ENCODE measurements at regions not wholly inside any gene's neighbourhood (a gene's known extent, or its start where the extent isn't known, plus 50 kb on each side); places are given as distances from the start of the nearest gene placed in this dataset.
"Not testable (repeated sequence)": the region's sequence is repeated elsewhere in the genome, so short reads cannot be mapped to it uniquely, and the experiment has no call there.

GRCh38 chr2:226550801-226551200 lies 248.8 kb downstream of the IRS1 start:
- Mint-ChIP-seq H3K4me1 (ENCODE audit: low read depth) (no peaks in the 10 kb centered on the region), H3K9me3 (no peaks in the 10 kb centered on the region), H3K27ac (no peak overlapping the region), H3K27me3 (peaks cover 3% of the 10 kb centered on the region), H3K4me3 (no peak overlapping the region), H3K36me3 (ENCODE audit: low read depth) (no peaks in the 10 kb centered on the region)
- ATAC-seq = no peak
- intact Hi-C loops (cut with micrococcal nuclease) = no loop called here
- ChIA-PET POLR2A (no interaction called here), CTCF (no interaction called here)
- no peak for TF ChIP-seq CTCF (IDR thresholded peaks at IDR 0.05)
- no peak for DNase-seq

- Mint-ChIP-seq H3K4me1 (ENCODE audit: low read depth) (no peaks in the 10 kb centered on the region), H3K27ac (no peak overlapping the region), H3K36me3 (ENCODE audit: low read depth) (no peaks in the 10 kb centered on the region), H3K9me3 (no peaks in the 10 kb centered on the region), H3K4me3 (no peak overlapping the region), H3K27me3 (peaks cover 6% of the 10 kb centered on the region)
- no peak for DNase-seq
- ChIA-PET CTCF (no interaction called here), POLR2A (no interaction called here)
- no peak for ATAC-seq
- no peak for TF ChIP-seq CTCF (IDR thresholded peaks at IDR 0.05)
- intact Hi-C loops (cut with micrococcal nuclease) = no loop called here
These were observed 250.9 kb downstream of the IRS1 start for GRCh38 chr2:226548732-226549131.

DNA sequence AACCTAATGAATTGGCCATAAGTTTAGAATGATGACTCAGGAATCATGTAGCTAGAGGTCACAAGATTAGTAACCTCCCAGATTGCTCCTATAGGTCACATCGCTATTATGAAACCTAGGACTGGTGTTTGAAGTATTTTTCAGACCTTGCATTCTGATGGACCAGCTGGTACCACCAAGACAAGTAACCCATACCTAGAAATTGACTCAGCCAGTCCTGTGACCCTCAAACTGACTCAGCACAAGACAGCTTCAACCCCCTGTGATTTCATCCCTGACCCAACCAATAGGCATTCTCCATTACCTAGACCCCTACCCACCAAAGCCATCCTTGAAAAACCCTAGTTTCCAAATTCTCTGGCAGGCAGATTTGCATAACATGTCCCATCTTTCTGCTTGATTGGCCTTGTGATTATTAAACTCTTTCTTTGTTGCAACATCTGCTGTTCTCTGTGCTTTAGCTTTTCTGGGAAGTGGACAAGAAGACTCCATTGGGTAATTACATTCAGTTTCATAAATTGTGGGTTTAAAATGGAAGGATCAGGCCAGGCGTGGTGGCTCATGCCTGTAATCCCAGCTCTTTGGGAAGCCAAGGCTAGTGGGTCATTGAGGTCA lies 254.9 kb downstream of the IRS1 start:
- TF ChIP-seq CTCF (IDR thresholded peaks at IDR 0.05) = no peak
- DNase-seq (no peak), ATAC-seq (no peak)
- POLR2A ChIA-PET = no interaction called here
- intact Hi-C loops (cut with micrococcal nuclease) = no loop called here
- H3K27ac Mint-ChIP-seq = no peak overlapping the region
- H3K4me1 Mint-ChIP-seq (ENCODE audit: low read depth) = peaks cover 3% of the 10 kb centered on the region
- peaks cover 14% of the 10 kb centered on the region for H3K27me3 Mint-ChIP-seq
- H3K9me3 Mint-ChIP-seq = no peaks in the 10 kb centered on the region
- H3K4me3 Mint-ChIP-seq = no peak overlapping the region
- no peaks in the 10 kb centered on the region for H3K36me3 Mint-ChIP-seq (ENCODE audit: low read depth)
- CTCF ChIA-PET = no interaction called here

DNA sequence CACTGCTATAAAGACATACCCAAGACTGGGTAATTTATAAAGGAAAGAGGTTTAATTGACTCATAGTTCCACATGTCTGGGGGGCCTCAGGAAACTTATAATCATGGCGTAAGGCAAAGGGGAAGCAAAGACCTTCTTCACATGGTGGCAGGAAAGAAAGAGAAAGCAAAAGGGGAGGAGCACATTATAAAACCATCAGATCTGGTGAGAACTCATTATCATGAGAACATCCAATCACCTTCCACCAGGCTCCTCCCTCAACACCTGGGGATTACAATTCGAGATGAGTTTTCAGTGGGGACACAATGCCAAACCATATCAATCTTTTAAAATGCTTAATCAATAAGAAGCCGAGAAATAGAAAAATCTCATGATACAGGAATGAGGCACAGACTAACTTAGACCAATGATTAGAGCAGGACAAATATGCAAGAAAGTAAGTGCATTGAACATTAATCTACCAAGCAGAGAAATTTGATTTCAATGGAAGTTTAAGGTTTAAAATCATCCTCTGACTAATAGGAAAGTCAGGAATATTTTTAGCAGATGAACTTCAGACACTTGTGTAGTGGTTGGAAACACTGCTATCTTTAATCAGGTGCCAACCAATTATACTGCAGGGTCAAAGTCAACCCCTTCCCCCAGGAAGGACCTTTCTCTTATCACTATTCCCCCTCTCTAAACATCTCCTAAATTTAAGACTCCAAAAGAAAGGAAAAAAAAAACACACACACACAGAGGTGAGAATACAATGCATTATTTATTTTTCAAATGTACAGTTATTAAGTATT lies 259.2 kb downstream of the IRS1 start:
- POLR2A ChIA-PET = no interaction called here
- no peak for DNase-seq
- Mint-ChIP-seq H3K9me3 (no peaks in the 10 kb centered on the region), H3K4me3 (no peak overlapping the region), H3K27me3 (peaks cover 17% of the 10 kb centered on the region), H3K36me3 (ENCODE audit: low read depth) (no peaks in the 10 kb centered on the region), H3K4me1 (ENCODE audit: low read depth) (peaks cover 3% of the 10 kb centered on the region), H3K27ac (no peak overlapping the region)
- CTCF ChIA-PET = interaction anchor here (0.7 kb wide), 1 partner anchor 263 kb away, joined by 3 read pairs; no protein-coding TSS in a partner anchor
- intact Hi-C loops (cut with micrococcal nuclease) = no loop called here
- ATAC-seq = no peak
- no peak for TF ChIP-seq CTCF (IDR thresholded peaks at IDR 0.05)

DNA sequence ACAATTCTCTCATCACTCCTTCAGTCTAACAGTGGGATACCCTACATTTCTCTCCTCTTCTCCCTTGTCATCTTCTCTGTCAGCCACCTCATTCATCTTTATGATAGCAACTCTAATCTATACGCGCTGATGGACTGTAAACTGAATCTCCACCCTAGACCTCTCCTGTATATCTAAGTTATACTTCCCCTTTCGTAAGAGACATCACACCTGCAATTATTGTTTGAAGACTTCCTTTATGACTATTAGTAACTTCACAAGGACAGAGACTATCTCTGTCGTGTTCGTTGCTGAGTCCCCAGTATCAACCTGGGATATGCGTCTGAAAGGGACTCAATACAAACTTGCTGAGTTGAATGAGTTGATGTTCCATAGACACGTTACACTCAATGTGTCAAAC lies 263.2 kb downstream of the IRS1 start:
- ChIA-PET POLR2A (no interaction called here), CTCF (no interaction called here)
- Mint-ChIP-seq H3K27ac (no peak overlapping the region), H3K4me3 (no peak overlapping the region), H3K36me3 (ENCODE audit: low read depth) (no peaks in the 10 kb centered on the region), H3K27me3 (peaks cover 10% of the 10 kb centered on the region), H3K4me1 (ENCODE audit: low read depth) (peaks cover 3% of the 10 kb centered on the region), H3K9me3 (no peaks in the 10 kb centered on the region)
- intact Hi-C loops (cut with micrococcal nuclease) = no loop called here
- ATAC-seq = no peak
- no peak for TF ChIP-seq CTCF (IDR thresholded peaks at IDR 0.05)
- DNase-seq = no peak

- DNase-seq, ATAC-seq: not testable (repeated sequence)
These were observed 266.6 kb downstream of the IRS1 start for GRCh38 chr2:226532976-226533375.

More at GRCh38 chr2:226532976-226533375, 266.6 kb downstream of the IRS1 start:
- H3K4me3 Mint-ChIP-seq; CTCF ChIA-PET; POLR2A ChIA-PET; intact Hi-C loops (cut with micrococcal nuclease); H3K4me1 Mint-ChIP-seq (ENCODE audit: low read depth); H3K27ac Mint-ChIP-seq; H3K9me3 Mint-ChIP-seq; H3K27me3 Mint-ChIP-seq; H3K36me3 Mint-ChIP-seq (ENCODE audit: low read depth): not testable (repeated sequence)
